Breast epithelium (tissue), 4 donors: ENCODE measurements at regions not wholly inside any gene's neighbourhood (a gene's known extent, or its start where the extent isn't known, plus 50 kb on each side); places are given as distances from the start of the nearest gene placed in this dataset.
A peak's percentile ranks its signal among the peaks of the same experiment; 100 is the strongest.

ENCODE experiments used
- DNase-seq, 2 donors: peaks; one replicate each; pipeline ENCODE4 v3.0.0-alpha.2; 2019; ENCODE audit warnings: low spot score in 2 of 2
- H3K27ac ChIP-seq, 2 donors: fragments of 200-600 bp; sonication (generic) in 1 of 2; one replicate each; pipeline ENCODE4 v1.5.1; 2016 to 2019; ENCODE audit warnings: mild to moderate bottlenecking in 1 of 2
- H3K27me3 ChIP-seq, 2 donors: fragments of 200-600 bp; sonication (generic) in 1 of 2; one replicate each; pipeline versions ENCODE4 v1.5.1 to v1.6.0; 2017 to 2019; ENCODE audit warnings: control low read depth in 1 of 2, mild to moderate bottlenecking in 1 of 2
- H3K36me3 ChIP-seq: fragments of 200-600 bp; one replicate; pipeline ENCODE4 v1.5.1; 2019
- H3K4me1 ChIP-seq, 2 donors: fragments of 200-600 bp; sonication (generic); one replicate each; pipeline ENCODE4 v1.5.1; 2016 to 2019; ENCODE audit warnings: control low read depth in 1 of 2
- H3K4me3 ChIP-seq, 3 donors: fragments of 200-600 bp; sonication (generic); 1 replicate in 2 of 3; 2 replicates in 1 of 3; pipeline ENCODE4 v1.5.1; 2016 to 2019; ENCODE audit warnings: mild to moderate bottlenecking in 3 of 3, moderate library complexity in 2 of 3
- H3K9me3 ChIP-seq, 2 donors: fragments of 200-600 bp; sonication (generic) in 1 of 2; one replicate each; pipeline ENCODE4 v1.5.1; 2016 to 2019; ENCODE audit warnings: control low read depth in 1 of 2
- POLR2A ChIP-seq: fragments of 450-650 bp; IDR thresholded peaks from one replicate; pipeline ENCODE4 v1.6.1; 2016; ENCODE audit warnings: antibody characterized with exemption, mild to moderate bottlenecking, moderate library complexity
- POLR2AphosphoS5 ChIP-seq, 3 donors: sonication (generic); formaldehyde crosslinking; IDR thresholded peaks; one replicate each; pipeline ENCODE4 v1.6.1; 2017; ENCODE audit warnings: antibody characterized with exemption in 3 of 3
- intact Hi-C: fragments of 100-400 bp; cut with DNase I; formaldehyde crosslinking; loops from one replicate; pipeline ENCODE4 v1.15.1; 2023; ENCODE audit warnings: low total_unique reads
- TF ChIP-seq, protein P1 (sequence below), 3 donors: fragments of 450-650 bp; IDR thresholded peaks; one replicate each; pipeline ENCODE4 v1.5.1; 2016 to 2017; ENCODE audit warnings: antibody characterized with exemption in 3 of 3, mild to moderate bottlenecking in 3 of 3, moderate library complexity in 3 of 3

GRCh38 chr2:188142636-188143295, 148.9 kb upstream of the GULP1 start:
- no peak for DNase-seq
- Histone ChIP-seq H3K4me1 (no peaks in the 10 kb centered on the region), H3K27me3 (no peaks in the 10 kb centered on the region), H3K9me3 (no peaks in the 10 kb centered on the region), H3K36me3 (no peaks in the 10 kb centered on the region), H3K27ac (peak overlapping the region; percentile 6 to 25), H3K4me3 (no peak overlapping the region)
- intact Hi-C loops, result no loop called here
- TF ChIP-seq, protein P1, sequence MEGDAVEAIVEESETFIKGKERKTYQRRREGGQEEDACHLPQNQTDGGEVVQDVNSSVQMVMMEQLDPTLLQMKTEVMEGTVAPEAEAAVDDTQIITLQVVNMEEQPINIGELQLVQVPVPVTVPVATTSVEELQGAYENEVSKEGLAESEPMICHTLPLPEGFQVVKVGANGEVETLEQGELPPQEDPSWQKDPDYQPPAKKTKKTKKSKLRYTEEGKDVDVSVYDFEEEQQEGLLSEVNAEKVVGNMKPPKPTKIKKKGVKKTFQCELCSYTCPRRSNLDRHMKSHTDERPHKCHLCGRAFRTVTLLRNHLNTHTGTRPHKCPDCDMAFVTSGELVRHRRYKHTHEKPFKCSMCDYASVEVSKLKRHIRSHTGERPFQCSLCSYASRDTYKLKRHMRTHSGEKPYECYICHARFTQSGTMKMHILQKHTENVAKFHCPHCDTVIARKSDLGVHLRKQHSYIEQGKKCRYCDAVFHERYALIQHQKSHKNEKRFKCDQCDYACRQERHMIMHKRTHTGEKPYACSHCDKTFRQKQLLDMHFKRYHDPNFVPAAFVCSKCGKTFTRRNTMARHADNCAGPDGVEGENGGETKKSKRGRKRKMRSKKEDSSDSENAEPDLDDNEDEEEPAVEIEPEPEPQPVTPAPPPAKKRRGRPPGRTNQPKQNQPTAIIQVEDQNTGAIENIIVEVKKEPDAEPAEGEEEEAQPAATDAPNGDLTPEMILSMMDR (IDR thresholded peaks at IDR 0.05), result no peak
- TF ChIP-seq POLR2AphosphoS5 (IDR thresholded peaks at IDR 0.05) (no peak), POLR2A (no peak)

DNA sequence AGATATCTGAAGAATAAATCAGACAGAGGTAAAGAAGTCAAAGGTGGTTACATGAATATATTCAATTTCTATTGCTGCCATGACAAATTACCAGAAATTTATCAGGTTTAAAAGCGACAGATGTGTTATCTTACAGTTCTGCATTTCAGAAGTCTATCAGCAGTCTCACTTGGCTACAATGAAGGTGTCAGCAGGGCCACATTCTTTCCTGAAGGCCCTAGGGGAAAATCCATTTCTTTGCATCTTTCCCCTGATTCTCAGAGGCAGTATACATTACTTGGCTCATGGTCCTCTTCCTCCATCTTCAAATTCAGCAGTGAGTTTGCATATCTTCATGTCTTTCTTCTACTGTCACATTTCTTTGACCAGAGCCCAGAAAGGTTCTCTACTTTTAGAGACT, 145.8 kb upstream of the GULP1 start:
- intact Hi-C loops, result no loop called here
- H3K4me1 ChIP-seq, result no peaks in the 10 kb centered on the region
- no peaks in the 10 kb centered on the region for H3K9me3 ChIP-seq
- TF ChIP-seq, protein P1 (IDR thresholded peaks at IDR 0.05), result no peak
- TF ChIP-seq POLR2AphosphoS5 (IDR thresholded peaks at IDR 0.05), result no peak
- no peak for TF ChIP-seq POLR2A
- no peaks in the 10 kb centered on the region for H3K36me3 ChIP-seq
- DNase-seq, result no peak
- no peaks in the 10 kb centered on the region for H3K27me3 ChIP-seq
- H3K4me3 ChIP-seq, result no peak overlapping the region
- H3K27ac ChIP-seq, result no peak overlapping the region

- H3K27ac ChIP-seq, result no peak overlapping the region
- intact Hi-C loops, result no loop called here
Observed at GRCh38 chr2:188146888-188147287, 144.8 kb upstream of the GULP1 start.

DNA sequence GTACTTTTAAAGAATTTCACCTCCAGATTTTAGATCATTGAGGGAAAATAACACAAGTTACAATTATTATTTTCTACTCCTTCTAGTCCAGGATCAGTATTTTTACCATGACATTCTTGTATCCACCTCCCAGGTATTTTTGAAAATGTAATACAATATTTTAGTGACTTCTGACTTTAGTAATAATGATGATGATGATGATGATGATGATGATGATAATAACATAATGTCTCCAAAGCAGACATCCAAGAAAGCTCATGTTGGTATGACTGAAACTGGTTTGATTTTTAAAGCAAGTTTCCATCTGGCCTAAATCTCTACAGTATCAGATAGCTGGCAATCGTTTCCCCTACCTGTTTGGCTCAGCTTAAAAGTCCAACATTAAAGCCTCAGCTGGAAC, 140.0 kb upstream of the GULP1 start:
- no peak for DNase-seq
- H3K4me1 ChIP-seq, result no peaks in the 10 kb centered on the region
- TF ChIP-seq POLR2AphosphoS5 (IDR thresholded peaks at IDR 0.05), result no peak
- no peak for TF ChIP-seq POLR2A
- TF ChIP-seq, protein P1 (IDR thresholded peaks at IDR 0.05), result no peak
- intact Hi-C loops, result no loop called here
- no peak overlapping the region for H3K27ac ChIP-seq
- no peak overlapping the region for H3K4me3 ChIP-seq
- H3K36me3 ChIP-seq, result no peaks in the 10 kb centered on the region
- H3K27me3 ChIP-seq, result no peaks in the 10 kb centered on the region
- no peaks in the 10 kb centered on the region for H3K9me3 ChIP-seq

More at GRCh38 chr2:188146888-188147287, 144.8 kb upstream of the GULP1 start:
- TF ChIP-seq POLR2AphosphoS5 (IDR thresholded peaks at IDR 0.05) (no peak), POLR2A (no peak)
- TF ChIP-seq, protein P1 (IDR thresholded peaks at IDR 0.05), result no peak
- Histone ChIP-seq H3K9me3 (no peaks in the 10 kb centered on the region), H3K36me3 (no peaks in the 10 kb centered on the region), H3K4me1 (no peaks in the 10 kb centered on the region), H3K27me3 (no peaks in the 10 kb centered on the region), H3K4me3 (no peak overlapping the region)
- no peak for DNase-seq

DNA sequence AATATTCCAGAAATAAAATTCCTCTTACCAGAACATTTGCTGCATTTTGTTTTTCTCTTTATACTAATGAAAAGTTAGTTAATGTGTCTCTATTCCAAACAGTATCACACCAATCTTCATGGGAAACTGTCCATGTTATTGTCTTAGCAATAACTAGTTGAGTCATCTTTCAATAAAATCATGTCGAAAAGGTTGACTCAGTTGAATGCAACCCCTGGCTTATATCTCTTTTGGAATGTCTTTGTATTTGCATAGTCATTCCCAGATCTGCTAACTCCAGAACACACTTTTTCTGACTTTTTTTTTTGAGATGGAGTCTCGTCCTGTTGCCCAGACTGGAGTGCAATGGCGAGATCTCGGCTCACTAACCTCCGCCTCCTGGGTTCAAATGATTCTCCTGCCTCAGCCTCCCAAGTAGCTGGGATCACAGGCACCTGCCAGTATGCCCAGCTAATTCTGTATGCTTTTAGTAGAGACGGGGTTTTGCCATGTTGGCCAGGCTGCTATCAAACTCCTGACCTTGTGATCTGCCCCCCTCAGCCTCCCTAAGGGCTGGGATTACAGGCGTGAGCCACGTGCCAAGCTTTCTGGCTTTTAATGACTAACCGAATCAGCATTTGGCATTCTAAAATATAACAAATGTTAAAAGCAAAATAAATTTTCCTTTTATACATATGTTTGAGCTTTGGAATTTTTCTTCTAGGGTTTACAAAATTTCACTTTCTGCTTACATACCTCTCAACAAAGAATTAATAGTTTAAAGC, 133.2 kb upstream of the GULP1 start:
- H3K4me3 ChIP-seq, result no peak overlapping the region
- no peak for DNase-seq
- TF ChIP-seq POLR2A (no peak), POLR2AphosphoS5 (IDR thresholded peaks at IDR 0.05) (no peak)
- TF ChIP-seq, protein P1 (IDR thresholded peaks at IDR 0.05), result no peak
- no peaks in the 10 kb centered on the region for H3K4me1 ChIP-seq
- intact Hi-C loops, result no loop called here
- no peaks in the 10 kb centered on the region for H3K36me3 ChIP-seq
- H3K27ac ChIP-seq, result no peak overlapping the region
- no peaks in the 10 kb centered on the region for H3K27me3 ChIP-seq
- no peaks in the 10 kb centered on the region for H3K9me3 ChIP-seq
